ENCODE measurements at regions not wholly inside any gene's neighbourhood (a gene's known extent, or its start where the extent isn't known, plus 50 kb on each side); places are given as distances from the start of the nearest gene placed in this dataset.
"Not testable (repeated sequence)": the region's sequence is repeated elsewhere in the genome, so short reads cannot be mapped to it uniquely, and the experiment has no call there.

GRCh38 chr17:28266547-28266920 lies 52.5 kb upstream of the TMEM97 start:
- not testable (repeated sequence) for TF ChIP-seq ZBTB49 (CRISPR knock-in tag; IDR thresholded peaks at IDR 0.05; ENCODE audit: borderline replicate concordance); ZNF184 (CRISPR knock-in tag; IDR thresholded peaks at IDR 0.05)
